CD4-positive, alpha-beta T cell treated with Interleukin-4 for 4 hours (primary cell): ENCODE measurements at regions not wholly inside any gene's neighbourhood (a gene's known extent, or its start where the extent isn't known, plus 50 kb on each side); places are given as distances from the start of the nearest gene placed in this dataset.

ENCODE experiments used
- DNase-seq: peaks from one replicate; pipeline ENCODE4 v3.0.0-alpha.2; 2020

DNA sequence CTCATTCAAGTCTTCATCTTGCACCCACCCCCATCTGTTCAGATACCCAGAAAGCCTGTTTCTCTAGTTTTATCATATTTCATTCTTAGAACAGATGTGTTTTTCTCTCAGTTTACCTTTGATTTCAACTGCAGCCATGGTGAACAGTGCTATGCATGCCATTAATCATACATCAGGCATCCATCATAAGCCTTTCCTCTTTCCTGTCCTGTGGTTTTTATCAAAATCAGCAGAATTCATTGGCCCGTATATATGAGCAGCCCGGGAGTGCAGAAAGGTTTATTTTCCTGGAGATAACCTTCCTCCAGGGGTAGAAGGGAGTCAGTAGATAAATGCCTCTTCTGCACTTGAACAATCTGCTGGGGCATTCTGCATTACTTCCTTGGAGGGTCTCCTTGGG lies 65.7 kb downstream of the IL21 start:
- DNase-seq = no peak

DNA sequence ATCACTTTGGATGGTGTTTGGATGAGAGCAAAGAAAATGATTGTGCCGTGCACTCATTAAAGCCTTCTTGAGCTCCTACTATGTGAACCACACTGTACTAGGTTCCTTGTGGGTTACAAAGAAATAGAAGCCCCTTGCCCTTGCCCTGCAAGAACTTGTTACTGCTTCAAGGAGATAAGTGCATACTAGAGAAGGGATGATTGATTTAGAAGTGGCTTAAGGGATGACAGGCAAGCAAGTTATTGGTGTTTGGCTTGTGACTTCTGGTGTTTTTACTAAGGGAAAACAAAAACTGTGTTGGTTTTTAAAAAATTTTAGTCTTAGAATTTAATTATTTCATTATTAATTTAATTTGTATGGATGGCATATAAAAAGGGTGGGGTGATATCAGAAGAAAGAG lies 67.4 kb downstream of the IL21 start:
- DNase-seq = no peak

DNA sequence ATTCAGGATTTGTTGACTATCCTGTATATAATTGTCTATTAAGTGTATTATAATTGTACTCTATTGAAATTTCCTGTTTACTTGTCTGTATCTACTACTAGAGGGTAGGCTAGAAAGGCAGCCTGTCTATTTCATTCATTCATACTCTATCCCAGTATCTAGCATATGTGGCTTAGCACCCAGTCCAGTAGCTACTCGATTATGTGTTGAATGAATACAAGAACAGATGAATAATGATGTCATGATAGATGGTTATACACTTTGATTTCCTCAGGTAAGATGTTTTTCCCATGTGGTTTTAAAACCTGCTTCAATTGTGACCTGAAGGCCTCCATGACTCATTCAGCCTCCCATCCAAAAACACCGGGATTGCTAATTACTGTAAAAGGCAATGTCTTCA lies 68.0 kb downstream of the IL21 start:
- DNase-seq = no peak

DNA sequence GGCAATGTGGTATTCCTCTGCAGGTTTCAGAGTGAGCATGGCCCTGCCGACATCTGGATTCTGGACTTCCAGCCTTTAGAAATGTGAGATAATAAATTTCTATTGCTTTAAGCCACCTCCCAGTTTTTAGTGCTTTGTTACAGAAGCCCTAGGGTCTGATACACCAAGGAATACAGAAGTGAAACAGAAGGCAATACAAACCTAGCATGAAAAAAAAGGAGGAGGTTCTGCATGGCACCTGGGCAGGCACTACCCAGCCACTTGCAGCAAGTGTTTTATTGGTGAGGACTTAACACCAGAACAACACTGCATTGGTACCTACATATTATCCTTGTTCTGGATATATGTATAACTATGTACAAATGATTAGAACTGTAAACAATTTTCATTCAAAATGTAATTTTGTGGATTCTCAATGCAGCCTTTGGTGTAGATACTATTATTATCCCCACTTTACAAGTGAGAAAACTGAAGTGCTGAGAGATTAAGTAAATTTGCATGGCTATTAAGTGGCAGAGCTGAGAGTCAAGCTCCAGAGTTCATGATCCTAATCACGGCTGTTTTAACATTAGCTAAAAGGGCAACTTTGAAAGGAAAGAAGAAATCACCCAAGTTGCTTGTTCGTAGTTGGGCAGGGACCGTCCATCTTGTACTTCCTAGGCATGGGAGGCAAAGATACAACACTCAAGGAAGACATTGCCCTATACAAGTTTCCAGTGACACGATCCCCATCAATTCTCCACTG lies 71.8 kb downstream of the IL21 start:
- DNase-seq = no peak

DNA sequence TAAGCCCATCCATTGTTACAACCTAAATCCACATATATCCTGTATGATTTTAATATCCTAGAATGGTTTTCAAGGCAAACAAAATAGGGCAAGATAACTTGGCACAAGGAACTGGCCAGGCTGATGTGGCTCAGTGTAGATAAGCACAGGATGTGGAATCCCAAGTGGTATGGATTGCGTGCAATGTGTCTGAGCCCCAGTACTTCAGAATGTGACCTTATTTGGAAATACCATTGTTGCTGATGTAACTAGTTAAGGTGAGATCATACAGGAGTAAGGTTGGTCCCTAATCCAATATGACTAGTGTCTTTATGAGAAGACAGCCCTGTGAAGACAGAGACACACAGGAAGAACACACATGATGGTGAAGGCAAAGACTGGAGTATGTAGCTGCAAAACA lies 72.4 kb downstream of the IL21 start:
- no peak for DNase-seq

DNA sequence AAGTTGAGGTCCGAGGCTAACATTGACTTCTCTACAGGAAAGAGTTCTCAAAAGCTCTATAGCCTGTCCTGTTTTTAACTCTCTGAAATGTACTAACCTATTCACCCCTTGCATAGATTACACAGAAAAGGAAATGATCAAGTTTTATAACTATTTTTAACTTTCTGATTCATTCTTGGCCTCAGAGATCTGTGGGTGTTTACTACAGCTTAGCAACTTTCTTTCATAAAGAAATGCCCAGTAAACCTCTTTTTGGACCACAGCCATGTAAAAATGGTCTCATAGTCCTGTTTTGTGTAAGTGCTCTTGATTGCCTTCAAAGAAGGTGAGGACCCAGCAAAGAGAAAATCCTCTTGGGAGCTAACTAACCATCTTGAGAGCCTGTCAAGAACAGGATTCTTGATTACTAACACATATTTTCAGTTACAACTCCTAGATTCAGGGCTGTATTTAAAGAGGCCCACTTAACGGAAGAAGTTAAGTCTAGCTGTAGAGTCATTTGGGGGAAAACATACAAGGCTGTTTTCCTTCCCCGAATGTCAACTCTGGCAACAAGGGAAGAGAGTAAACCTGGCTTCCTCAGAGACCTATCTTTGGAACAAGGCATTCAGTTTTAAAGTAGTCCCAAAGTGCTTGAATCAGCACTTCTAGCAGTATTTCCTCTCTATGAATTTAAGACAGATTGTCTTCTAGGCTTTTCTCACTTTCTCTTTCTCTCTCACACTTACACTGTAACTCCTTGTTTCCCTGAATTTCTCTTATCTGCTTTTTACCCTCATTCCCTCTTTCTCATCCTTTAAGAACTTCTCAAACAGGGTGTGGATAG lies 78.2 kb downstream of the IL21 start:
- peak; percentile 13 for DNase-seq

DNA sequence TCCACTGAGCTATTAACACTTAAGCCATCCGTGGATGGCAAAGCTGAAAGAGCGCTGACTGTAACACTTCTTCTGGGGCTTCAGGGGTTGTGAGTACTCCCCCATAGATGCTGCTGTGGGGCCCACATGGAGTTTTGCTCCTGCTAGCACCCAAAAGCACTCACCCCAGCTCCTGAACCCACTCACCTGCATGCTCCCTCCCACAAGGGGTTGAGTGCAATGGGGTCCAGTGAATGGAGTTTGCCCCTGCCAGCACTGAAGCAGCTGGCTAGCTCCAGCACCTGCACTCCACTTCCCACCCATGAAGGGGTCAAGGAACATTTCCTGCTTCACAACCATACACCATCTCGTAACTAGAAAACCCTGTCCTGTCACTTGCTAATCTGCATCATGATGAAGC lies 78.9 kb downstream of the IL21 start:
- DNase-seq = no peak

DNA sequence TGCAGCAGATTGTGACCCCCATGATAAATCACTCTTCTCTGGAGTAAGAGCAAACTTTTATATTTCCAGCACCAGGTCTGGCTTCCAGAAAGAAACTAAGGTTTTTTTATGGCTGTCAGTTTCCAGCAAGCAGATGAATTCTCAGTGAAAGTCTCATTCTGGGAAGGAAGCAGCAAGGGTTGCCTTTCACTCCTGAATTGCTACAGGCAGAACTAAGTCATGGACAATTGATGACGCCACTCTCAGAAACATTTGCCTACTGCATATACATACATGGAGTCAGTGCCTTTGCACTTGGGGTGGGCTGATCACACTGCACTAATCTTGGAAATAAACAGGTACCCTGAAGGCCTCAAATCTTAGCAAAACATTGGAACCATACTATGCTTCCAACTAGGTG lies 80.0 kb downstream of the IL21 start:
- DNase-seq = no peak

DNA sequence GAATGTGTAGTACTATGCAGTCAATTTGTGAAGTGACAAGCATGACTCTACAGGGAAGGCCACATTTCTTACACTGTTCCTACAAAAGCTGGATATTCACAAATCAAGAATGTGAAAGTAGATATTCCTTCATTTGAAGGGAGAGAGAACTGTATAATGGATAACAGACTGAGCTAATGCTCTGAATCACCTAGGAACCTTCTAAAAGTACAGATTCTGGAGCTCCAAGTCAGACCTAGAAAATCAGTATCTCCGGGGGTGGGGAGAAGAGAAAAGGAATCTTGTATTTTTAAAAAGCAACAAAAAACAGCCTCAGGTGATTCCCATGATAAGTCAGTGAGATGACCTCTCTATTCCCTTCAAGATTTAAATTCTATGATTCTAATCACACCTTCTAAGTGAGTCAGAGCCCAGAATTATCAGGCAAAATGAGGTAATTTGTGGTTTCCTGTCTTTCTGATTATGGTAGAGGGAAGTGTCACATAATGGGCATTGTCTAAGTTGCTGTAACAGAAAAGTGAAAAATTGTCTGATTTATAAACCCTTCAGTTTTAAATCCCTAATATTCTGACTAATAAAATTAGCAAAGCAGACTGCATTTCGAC lies 80.9 kb downstream of the IL21 start:
- DNase-seq = peak; percentile 63

DNA sequence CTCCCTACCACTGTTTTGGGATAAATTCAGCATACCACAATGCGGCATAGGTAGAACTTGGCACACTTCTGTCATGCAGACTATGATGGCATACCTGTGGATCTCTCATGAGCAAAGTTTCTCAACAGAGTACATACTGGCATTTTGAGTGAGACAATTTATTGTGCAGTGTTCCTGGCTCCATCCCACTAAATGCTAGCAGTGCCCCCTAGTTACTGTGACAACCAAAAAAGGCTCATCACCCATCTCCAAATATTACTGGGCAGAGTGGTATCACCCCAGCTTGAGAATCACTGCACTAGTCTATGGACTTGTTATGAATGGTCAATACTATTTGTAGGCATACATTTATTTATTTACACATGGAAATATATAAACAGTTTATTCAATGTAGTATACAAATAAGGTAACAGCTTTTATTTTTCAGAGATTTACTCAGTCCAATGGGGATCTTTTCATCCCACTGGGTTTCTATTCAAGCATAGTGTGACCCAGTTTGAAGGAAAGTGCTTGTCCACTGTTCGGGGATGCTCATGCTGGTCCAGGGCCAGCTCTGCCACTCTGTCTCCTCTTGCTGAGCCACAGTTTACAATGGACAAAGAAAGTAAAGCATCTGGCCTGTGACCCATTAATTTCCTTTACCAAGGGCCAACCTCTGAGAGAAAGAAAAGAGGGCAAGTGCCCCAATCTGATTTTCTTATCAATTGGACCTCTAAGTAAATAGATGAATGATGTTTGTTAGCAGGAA lies 81.0 kb upstream of the IL2 start:
- DNase-seq = no peak

DNA sequence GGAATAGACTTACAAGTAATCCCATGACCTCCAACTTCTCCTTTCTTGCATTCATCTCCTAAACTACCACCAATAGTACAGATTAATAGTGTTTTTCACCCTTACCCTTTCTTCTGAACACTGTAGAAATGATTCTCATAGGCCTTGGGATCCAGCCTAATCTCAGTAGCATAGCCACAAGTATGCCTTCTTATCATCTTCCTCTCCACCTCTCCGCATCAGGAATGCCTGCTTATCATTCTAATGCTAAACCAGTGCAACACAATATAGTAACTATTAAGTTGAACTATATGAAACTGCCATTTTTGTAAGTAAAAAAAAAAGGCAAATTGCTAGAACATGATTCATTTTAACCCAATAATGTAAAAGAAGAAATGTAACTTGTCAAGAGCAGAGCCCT lies 79.5 kb upstream of the IL2 start:
- DNase-seq = no peak

DNA sequence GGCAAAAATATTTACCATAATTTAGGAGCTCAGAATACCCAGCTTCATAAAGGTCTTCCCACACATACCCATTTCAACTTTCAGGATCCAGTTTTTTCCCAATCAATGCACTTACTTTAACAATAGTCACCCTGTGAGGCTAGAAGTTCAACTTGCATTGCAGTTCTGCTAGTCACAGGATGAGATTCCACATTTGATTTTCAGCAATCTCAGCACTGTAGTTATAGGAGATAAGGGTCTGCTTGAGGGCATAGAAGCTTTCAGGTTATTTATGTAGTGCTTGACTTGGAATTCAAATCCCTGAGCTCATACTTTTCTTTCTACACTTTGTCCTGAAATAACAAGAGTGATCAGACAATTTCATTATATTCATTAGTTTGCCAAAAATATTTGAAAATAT lies 78.3 kb upstream of the IL2 start:
- DNase-seq = no peak

DNA sequence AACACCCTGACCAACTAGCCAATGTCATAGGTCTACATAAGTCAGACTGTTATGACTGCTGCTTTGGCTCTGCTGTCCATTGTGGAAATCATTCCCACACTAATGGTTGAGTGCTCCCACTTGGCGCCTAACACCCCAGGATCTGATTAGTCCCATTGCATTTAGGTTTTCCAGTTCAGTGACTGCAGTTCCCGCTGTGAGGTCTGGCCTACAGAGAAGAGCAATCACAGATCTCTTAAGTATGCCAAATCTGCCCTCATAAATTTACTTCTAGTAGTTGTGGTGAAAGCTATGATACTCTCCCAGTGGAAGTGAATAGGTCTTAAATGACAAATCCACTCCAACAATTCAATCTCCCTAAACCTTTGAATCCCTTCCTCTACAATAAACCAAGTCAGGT lies 77.3 kb upstream of the IL2 start:
- no peak for DNase-seq

DNA sequence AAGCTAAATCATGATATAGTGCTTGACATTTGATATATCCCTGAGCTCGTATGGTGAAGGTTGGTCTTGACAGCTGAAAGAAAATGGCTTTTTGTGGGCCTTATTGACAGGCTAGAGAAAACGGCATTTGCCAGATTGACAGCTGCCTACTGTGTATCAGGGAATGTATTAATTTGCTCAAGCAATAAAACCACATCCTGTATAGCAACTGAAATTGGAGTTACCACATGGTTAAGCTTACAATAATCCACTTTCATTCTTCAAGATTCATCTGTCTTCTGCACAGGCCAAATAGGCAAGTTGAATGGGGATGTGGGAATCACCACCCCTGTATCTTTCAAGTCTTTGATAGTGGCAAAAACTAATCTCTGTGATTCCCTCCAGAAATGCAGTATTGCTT lies 76.2 kb upstream of the IL2 start:
- no peak for DNase-seq

DNA sequence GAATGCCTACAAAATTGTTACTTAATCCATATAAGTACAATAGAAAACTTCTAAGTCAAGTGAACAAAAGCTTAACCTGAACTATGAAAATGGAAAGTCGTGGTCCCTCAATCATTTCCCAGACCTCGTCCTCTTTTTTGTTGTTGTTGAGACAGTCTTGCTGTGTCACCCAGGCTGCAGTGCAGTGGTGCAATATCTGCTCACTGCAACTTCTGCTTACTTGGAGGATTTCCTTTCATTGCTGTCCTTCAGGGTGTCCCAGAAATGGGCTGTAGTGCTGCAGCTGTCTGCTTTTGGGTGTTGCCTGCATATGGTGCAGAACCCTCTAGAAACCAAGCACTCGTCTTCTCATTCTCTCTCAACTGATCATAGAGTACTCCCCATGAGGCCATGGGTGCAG lies 75.0 kb upstream of the IL2 start:
- DNase-seq = no peak

DNA sequence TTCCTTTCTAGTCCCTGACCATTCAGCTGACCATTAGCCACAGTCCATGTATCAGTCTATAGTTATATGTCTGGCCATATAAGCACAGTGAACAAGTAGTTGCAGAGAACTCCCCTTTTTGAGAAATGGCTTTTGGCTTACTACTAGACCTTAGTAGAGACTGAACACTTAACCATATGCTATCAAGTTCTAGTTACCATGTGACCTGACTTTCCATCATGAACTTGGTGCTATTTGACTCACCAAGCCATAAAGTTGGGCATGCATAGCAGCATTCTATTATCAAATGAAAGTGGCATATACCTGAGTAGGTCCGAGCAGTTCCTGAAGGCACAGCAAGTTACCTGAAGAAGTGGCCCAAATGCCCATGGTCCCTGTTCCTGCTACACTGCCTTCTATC lies 74.5 kb upstream of the IL2 start:
- DNase-seq = no peak

DNA sequence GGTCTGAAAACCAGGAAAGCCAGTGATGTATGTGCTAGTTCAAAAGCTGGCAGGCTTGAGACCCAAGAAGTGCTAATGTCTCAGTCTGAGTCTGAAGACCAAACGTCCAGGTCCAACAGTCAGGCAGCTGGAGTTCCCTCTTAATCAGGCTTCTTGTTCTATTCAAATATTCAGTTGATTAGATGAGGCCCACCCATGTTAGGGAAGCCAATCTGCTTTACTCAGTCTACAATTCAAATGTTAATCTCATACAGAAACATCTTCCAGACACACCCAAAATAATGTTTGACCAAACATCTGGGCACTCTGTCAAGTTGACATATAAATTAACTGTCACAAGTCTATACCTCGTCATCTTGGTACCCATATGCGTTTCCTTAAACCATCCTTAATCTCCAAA lies 72.4 kb upstream of the IL2 start:
- DNase-seq = no peak

DNA sequence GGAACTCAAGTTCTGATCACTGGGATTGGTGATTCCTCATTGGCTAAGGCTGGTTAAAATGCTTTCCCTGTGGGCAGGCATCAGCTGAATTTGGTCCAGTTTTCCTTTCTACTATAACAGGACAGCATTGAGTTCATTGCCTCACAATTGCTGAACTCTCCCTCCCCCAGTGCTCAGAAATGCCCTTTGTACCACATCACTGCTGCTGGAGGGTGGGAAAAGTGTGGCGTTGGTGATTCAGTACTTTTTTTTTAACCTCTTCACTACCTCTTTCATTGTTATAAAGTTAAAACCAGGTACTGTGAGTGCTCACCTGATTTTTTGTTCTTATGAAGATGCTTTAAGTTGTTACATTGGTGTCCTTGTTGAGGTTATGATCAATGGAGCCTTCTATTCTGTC lies 69.3 kb upstream of the IL2 start:
- DNase-seq = no peak

DNA sequence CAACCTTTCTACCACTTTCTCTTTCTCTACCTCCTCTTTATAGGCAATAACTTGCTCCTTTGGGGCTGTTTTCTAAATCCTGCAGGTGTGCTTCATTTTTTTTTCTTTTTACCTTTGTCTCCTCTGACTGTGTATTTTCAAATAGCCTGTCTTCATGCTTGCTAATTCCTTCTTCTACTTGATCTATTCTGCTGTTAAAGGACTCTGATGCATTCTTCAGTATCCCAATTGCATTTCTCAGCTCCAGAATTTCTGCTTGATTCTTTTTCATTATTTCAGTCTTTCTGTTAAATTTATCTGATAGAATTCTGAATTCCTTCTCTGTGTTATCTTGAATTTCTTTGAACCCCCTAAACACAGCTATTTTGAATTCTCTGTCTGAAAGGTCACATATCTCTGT lies 67.7 kb upstream of the IL2 start:
- DNase-seq = no peak

DNA sequence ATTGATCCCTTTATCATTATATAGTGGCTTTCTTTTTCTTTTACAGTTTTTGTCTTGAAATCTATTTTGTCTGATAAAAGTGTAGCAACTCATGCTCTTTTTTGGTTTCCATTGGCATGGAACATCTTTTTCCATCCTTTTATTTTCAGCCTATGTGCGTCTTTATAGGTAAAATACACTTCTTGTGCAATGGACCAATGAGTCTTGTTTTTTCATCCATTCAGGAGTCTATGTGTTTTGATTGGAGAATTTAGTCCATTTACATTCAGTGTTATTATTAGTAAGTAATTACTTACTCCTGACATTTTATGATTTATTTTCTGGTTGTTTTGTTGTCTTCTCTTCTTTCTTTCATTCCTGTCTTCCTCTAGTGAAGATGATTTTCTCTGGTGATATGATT lies 66.4 kb upstream of the IL2 start:
- DNase-seq = no peak

DNA sequence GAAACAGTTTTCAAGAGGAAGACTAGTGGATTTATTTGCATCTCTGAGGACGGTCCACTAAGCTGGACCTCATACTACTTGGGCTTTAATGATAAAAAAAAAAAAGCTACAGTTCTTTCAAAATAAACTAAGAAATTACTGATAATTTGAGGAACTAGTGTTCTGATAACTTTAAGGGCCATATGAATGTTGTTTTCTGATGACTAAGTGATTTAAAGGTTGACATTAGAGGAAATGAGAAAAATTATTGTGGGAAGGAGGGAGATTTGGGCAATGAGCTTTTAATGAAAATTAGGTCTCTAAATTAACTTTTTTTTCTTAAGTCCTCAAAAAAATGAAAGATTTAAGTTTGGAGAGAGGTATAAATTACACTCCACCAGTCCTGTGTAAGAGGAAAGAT lies 60.8 kb upstream of the IL2 start:
- DNase-seq = no peak

DNA sequence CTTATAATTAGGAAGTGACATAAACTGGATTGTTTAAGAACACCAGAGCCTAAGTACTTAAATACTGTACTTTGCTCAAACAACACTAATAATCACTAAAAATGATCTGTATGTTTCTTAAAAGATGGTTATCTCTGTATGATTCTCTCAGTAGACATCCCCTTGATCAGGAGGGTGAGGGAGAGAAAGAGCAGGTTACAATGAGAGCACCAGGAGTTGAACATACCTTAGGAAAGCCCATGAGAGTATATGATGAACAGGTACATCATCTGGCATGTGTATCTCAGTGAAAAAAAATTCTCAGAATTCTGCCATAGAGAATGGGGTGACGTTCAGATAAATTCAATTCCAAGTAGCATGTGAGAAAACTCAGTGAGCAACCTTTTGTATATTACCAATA lies 59.9 kb upstream of the IL2 start:
- DNase-seq = no peak

DNA sequence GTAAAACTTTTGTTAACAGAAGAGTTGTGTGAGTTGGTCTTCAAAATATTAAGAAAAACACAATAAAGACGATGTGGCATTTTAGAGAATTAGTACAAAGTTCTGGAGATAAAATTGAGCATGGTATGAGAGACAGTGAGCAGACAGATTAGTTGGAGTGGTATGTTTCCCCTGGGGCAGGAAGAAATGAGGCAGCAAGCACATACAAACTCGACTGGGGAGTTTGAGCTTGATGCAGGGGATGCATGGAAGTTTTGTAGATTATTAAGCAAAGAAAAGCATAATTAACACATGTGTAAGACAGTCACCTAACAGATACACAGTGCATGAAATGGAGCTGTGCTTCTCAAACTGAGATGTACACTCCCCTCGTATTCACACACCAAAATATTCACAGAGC lies 58.1 kb upstream of the IL2 start:
- DNase-seq = no peak

DNA sequence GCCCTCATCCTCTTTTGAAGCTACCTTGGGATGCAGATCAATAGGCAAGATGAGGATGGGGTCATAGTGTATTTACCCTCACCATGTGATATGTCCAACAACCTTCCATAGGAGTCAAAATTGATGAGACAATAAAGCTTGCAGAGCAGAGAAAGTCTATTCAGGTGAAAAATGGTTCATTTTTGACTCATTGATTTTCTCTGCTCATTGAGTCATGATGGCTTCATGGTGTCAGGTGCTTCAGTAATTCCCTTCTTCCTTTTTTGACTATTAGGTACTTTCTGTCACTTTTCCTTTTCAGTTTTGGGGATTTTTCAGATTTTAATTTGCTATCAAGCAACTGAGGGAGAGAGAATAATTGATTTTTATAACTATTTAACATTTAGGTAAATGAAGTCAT lies 55.9 kb upstream of the IL2 start:
- no peak for DNase-seq
